ENCODE measurements at regions not wholly inside any gene's neighbourhood (a gene's known extent, or its start where the extent isn't known, plus 50 kb on each side); places are given as distances from the start of the nearest gene placed in this dataset.

DNA sequence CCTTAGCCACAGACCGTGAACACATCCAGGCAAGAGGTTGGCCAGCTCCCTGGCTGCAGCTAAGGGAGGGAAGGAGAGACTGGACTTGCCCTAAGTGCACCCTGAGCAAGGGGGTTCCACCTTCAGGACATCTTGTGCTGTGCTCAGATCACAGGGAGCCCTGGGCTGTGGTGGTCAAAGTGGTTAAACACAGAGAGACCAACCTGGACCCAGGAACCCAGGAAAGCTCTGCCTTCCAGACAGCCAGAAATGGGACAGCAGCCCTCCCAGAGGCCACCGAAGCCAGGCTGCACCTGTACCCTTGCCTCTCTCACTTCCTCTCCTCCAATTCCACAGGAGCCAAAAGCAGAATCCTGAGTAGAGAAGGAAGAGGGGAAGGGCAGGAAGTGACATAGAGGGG lies 105.2 kb upstream of the TMEM45B start:
- no peaks in the 10 kb centered on the region for H3K79me2 ChIP-seq (ENCODE audit: control insufficient read depth, insufficient read depth, low read length)
- CTCF ChIA-PET (ENCODE audit: low intra/inter-chr PET ratio), result no interaction called here

More for the DNA sequence above, 105.2 kb upstream of the TMEM45B start:
- Histone ChIP-seq H4K20me1 (replicated peaks; ENCODE audit: control insufficient read depth, insufficient read depth, low read length) (no peaks in the 10 kb centered on the region), H3K4me2 (ENCODE audit: insufficient read depth, low read length) (no peak overlapping the region), H3K4me1 (replicated peaks in 1 of 2; ENCODE audit: control insufficient read depth in 2 of 2, insufficient read depth in 2 of 2, low read length in 2 of 2) (no peaks in the 10 kb centered on the region), H3K9ac (ENCODE audit: insufficient read depth in 1 of 2, low read depth in 2 of 2, low read length in 2 of 2) (no peak overlapping the region), H3K9me3 (replicated peaks; ENCODE audit: control insufficient read depth, insufficient read depth, low read depth, low read length) (no peaks in the 10 kb centered on the region), H3K9me1 (ENCODE audit: control insufficient read depth, insufficient read depth, low read length) (no peaks in the 10 kb centered on the region), H3K27ac (ENCODE audit: extremely low read depth, low read depth, low read length) (no peak overlapping the region), H3K36me3 (ENCODE audit: control insufficient read depth, insufficient read depth, low read length) (no peaks in the 10 kb centered on the region), H3K27me3 (ENCODE audit: control insufficient read depth in 2 of 2, insufficient read depth in 2 of 2, low read length in 2 of 2) (peaks cover 0 to 25% of the 10 kb centered on the region in 2 experiments; a peak in 2 of 5 replicates), H2AFZ (ENCODE audit: low read depth, low read length) (no peak overlapping the region), H3K4me3 (no peak overlapping the region)
- POLR2A ChIA-PET, result no interaction called here
- TF ChIP-seq ETV5 (CRISPR knock-in tag; IDR thresholded peaks at IDR 0.05; ENCODE audit: low read depth), result no peak
- no peak for TF ChIP-seq JUND (IDR thresholded peaks at IDR 0.05; ENCODE audit: borderline replicate concordance, low read depth, low read length)
- TF ChIP-seq JUND (tag; IDR thresholded peaks at IDR 0.05; ENCODE audit: borderline replicate concordance, low read depth, low read length), result no peak
- TF ChIP-seq, protein P1, sequence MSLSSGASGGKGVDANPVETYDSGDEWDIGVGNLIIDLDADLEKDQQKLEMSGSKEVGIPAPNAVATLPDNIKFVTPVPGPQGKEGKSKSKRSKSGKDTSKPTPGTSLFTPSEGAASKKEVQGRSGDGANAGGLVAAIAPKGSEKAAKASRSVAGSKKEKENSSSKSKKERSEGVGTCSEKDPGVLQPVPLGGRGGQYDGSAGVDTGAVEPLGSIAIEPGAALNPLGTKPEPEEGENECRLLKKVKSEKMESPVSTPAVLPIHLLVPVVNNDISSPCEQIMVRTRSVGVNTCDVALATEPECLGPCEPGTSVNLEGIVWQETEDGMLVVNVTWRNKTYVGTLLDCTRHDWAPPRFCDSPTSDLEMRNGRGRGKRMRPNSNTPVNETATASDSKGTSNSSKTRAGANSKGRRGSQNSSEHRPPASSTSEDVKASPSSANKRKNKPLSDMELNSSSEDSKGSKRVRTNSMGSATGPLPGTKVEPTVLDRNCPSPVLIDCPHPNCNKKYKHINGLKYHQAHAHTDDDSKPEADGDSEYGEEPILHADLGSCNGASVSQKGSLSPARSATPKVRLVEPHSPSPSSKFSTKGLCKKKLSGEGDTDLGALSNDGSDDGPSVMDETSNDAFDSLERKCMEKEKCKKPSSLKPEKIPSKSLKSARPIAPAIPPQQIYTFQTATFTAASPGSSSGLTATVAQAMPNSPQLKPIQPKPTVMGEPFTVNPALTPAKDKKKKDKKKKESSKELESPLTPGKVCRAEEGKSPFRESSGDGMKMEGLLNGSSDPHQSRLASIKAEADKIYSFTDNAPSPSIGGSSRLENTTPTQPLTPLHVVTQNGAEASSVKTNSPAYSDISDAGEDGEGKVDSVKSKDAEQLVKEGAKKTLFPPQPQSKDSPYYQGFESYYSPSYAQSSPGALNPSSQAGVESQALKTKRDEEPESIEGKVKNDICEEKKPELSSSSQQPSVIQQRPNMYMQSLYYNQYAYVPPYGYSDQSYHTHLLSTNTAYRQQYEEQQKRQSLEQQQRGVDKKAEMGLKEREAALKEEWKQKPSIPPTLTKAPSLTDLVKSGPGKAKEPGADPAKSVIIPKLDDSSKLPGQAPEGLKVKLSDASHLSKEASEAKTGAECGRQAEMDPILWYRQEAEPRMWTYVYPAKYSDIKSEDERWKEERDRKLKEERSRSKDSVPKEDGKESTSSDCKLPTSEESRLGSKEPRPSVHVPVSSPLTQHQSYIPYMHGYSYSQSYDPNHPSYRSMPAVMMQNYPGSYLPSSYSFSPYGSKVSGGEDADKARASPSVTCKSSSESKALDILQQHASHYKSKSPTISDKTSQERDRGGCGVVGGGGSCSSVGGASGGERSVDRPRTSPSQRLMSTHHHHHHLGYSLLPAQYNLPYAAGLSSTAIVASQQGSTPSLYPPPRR (CRISPR knock-in tag; IDR thresholded peaks at IDR 0.05; ENCODE audit: borderline replicate concordance), result no peak
- TF ChIP-seq, protein P2, sequence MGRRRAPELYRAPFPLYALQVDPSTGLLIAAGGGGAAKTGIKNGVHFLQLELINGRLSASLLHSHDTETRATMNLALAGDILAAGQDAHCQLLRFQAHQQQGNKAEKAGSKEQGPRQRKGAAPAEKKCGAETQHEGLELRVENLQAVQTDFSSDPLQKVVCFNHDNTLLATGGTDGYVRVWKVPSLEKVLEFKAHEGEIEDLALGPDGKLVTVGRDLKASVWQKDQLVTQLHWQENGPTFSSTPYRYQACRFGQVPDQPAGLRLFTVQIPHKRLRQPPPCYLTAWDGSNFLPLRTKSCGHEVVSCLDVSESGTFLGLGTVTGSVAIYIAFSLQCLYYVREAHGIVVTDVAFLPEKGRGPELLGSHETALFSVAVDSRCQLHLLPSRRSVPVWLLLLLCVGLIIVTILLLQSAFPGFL (CRISPR knock-in tag; IDR thresholded peaks at IDR 0.05), result no peak
- TF ChIP-seq EGR1 (conservative IDR thresholded peaks at IDR 0.05), result no peak
- no TSS peak for BruUV-seq (replicated peaks)
- 0% methylated on average over 1 of the region's 2 CpGs for WGBS (ENCODE audit: insufficient coverage, low coverage, missing lambda C conversion rate)
- intact Hi-C loops (cut with micrococcal nuclease) (no loop called here), in situ Hi-C loops (cut with MboI) (no loop called here)
- FAIRE-seq, result no peak
- DNase-seq (ENCODE audit: extremely low read depth in 1 of 4, low spot score in 3 of 4), result no peak
- no peak for ATAC-seq

Measured in K562 (cell line).